ENCODE measurements at regions not wholly inside any gene's neighbourhood (a gene's known extent, or its start where the extent isn't known, plus 50 kb on each side); places are given as distances from the start of the nearest gene placed in this dataset.

DNA sequence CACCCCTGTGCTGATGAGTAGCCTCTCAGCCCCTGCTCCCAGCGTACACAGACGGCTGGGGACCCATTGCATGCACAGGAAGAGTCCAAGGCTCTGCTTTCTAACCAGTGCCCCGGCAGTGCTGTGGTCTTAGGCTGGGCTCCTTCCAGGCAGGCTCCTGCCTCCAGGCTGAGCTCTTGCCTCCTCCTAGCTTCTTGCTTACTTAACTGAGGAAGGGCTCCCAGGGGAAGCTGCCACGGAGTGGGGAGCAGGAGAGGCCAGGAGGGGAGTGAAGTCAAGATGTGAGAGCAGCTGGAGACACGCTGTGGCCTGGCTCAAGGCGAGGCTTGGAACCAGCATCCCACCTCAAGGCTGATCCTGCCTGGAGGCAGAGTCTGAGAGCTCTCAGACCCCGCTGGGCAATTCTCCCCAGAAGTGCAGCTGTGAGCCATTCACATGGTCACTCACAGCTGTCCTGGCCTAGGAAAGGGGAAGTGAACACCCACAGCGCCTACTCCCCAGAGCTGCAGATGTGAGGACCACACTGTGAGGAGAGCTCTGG, 141.0 kb downstream of the TBXT start:
- TF ChIP-seq CTCF (IDR thresholded peaks at IDR 0.05), result no peak
- H3K4me3 ChIP-seq, result no peak overlapping the region
- no peak overlapping the region for H3K27ac ChIP-seq
- no peak for DNase-seq (ENCODE audit: low spot score)
- no peaks in the 10 kb centered on the region for H3K4me1 ChIP-seq
- H3K36me3 ChIP-seq, result no peaks in the 10 kb centered on the region
- peaks cover 0 to under 1% of the 10 kb centered on the region in 2 donors for H3K9me3 ChIP-seq
- H3K27me3 ChIP-seq, result no peaks in the 10 kb centered on the region

- H3K27ac ChIP-seq, result no peak overlapping the region
- peaks cover 0 to 4% of the 10 kb centered on the region in 2 donors for H3K9me3 ChIP-seq
- TF ChIP-seq CTCF (IDR thresholded peaks at IDR 0.05), result no peak
- no peak overlapping the region for H3K4me3 ChIP-seq
- no peak for DNase-seq (ENCODE audit: low spot score)
- no peaks in the 10 kb centered on the region for H3K36me3 ChIP-seq
- no peaks in the 10 kb centered on the region for H3K27me3 ChIP-seq
- no peaks in the 10 kb centered on the region for H3K4me1 ChIP-seq
Measured at GRCh38 chr6:166025149-166025898, 142.3 kb downstream of the TBXT start.

DNA sequence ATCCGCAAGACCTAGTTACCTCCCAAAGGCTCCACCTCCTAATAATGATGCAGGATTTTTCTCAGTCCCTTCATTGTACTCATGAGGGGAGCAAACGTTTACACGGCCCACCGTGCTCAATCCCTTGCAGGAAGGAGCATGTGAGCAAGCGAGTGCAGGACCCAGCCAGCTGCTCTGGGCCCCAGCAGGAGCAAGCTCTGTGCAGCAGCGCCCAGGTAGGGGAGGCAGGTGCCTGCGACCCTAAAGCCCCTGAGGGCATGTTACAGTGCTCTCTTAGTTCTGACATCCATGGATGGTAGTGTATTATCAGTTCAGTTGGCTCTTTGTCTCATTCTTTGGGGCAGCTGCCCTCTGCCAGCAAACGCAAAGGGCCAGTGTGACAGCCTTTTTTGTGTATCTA, 143.4 kb downstream of the TBXT start:
- H3K27me3 ChIP-seq, result no peaks in the 10 kb centered on the region
- peaks cover 0 to 4% of the 10 kb centered on the region in 2 donors for H3K9me3 ChIP-seq
- H3K36me3 ChIP-seq, result no peaks in the 10 kb centered on the region
- no peaks in the 10 kb centered on the region for H3K4me1 ChIP-seq
- no peak overlapping the region for H3K27ac ChIP-seq
- no peak for DNase-seq (ENCODE audit: low spot score)
- TF ChIP-seq CTCF (IDR thresholded peaks at IDR 0.05), result no peak
- no peak overlapping the region for H3K4me3 ChIP-seq

DNA sequence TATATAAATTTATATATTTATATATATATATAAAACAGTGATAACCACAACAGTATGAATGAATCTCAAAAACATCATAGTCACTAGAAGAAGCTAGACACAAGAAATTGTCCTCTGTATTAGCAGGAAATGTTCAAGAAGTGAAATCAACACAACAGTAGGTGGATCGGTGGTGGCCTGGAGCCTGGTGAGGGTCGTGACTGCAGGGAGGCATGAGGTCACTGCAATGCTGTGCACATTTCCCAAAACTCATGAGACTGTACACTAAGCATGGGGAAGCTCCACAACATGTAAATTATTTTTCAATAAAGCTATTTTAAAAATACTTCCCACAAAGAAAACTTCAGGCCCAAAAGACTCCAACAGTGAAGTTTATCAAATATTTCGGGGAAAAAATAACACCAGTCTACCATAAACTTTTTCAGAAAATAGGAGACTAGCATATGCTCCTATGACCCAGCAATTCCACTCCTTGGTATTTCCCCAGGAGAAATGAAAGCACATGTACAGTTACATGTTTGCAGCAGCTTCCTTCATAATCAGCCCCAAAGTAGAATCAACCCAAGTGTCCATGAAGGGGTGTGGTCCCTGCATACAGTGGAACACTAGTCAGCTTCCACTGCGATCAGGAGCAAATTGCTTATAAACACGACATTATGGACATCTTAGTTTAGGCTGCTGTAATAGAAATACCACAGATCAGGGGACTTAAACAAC, 144.2 kb downstream of the TBXT start:
- H3K27ac ChIP-seq, result no peak overlapping the region
- peaks cover 0 to 11% of the 10 kb centered on the region in 2 donors for H3K9me3 ChIP-seq
- no peak for TF ChIP-seq CTCF (IDR thresholded peaks at IDR 0.05)
- H3K4me3 ChIP-seq, result no peak overlapping the region
- H3K36me3 ChIP-seq, result no peaks in the 10 kb centered on the region
- H3K27me3 ChIP-seq, result no peaks in the 10 kb centered on the region
- H3K4me1 ChIP-seq, result no peaks in the 10 kb centered on the region
- DNase-seq (ENCODE audit: low spot score), result no peak

GRCh38 chr6:166021429-166021828, 146.2 kb downstream of the TBXT start:
- no peak for DNase-seq (ENCODE audit: low spot score)
- Histone ChIP-seq H3K9me3 (peaks cover 0 to 31% of the 10 kb centered on the region in 2 donors), H3K36me3 (no peaks in the 10 kb centered on the region), H3K27ac (no peak overlapping the region), H3K4me3 (no peak overlapping the region), H3K4me1 (no peaks in the 10 kb centered on the region), H3K27me3 (no peaks in the 10 kb centered on the region)
- no peak for TF ChIP-seq CTCF (IDR thresholded peaks at IDR 0.05)
